PC-3 (cell line): ENCODE measurements at regions not wholly inside any gene's neighbourhood (a gene's known extent, or its start where the extent isn't known, plus 50 kb on each side); places are given as distances from the start of the nearest gene placed in this dataset.
A peak's percentile ranks its signal among the peaks of the same experiment; 100 is the strongest.

Experiments used
- ATAC-seq: fragments of 200-7000 bp; cut with Tn5 transposase; 2 replicates; pipeline ENCODE4 v1.9.1; 2020; ENCODE audit warnings: mild to moderate bottlenecking, moderate library complexity
- BruUV-seq: library from RNA; stranded (reverse); fragments of 400-500 nt; replicated peaks from 2 replicates; lab custom pipeline; 2021; lab: Mats Ljungman, UMichigan
- CTCF ChIA-PET: fragments of 300-600 bp; sonication (Branson Sonifier 250); formaldehyde crosslinking; loops from one replicate; lab custom pipeline; 2022; ENCODE audit warnings: antibody characterized with exemption; lab: Charles Lee
- POLR2A ChIA-PET: fragments of 300-600 bp; sonication (Branson Sonifier 250); formaldehyde crosslinking; loops from one replicate; lab custom pipeline; 2022; ENCODE audit warnings: antibody characterized with exemption; ENCODE audit not compliant: unreplicated experiment; lab: Charles Lee
- DNase-seq: peaks from one replicate; pipeline ENCODE4 v3.0.0-alpha.2; 2015
- H2AFZ ChIP-seq: fragments of 300-600 bp; sonication (generic); 2 replicates; pipeline ENCODE4 v1.6.0; 2016; ENCODE audit warnings: antibody characterized with exemption, low read length
- H3F3A ChIP-seq: fragments of 300-600 bp; sonication (generic); one replicate; pipeline ENCODE4 v1.6.0; 2017; ENCODE audit warnings: antibody characterized with exemption, low read length, control low read depth, mild to moderate bottlenecking; ENCODE audit not compliant: unreplicated experiment
- H3K27ac ChIP-seq: fragments of 300-600 bp; sonication (generic); 2 replicates; pipeline ENCODE4 v1.5.1; 2016; ENCODE audit warnings: mild to moderate bottlenecking, low read length
- H3K27me3 ChIP-seq: fragments of 300-600 bp; sonication (generic); 2 replicates; pipeline ENCODE4 v1.6.1; 2016; ENCODE audit warnings: low read length, mixed read lengths
- H3K36me3 ChIP-seq: fragments of 300-600 bp; sonication (generic); 2 replicates; pipeline ENCODE4 v1.6.1; 2016; ENCODE audit warnings: low read depth, mixed run types, low read length, mixed read lengths
- H3K4me1 ChIP-seq: fragments of 300-600 bp; sonication (generic); 2 replicates; pipeline ENCODE4 v1.5.1; 2016; ENCODE audit warnings: low read length; ENCODE audit not compliant: insufficient read depth
- H3K4me2 ChIP-seq: fragments of 300-600 bp; sonication (generic); 2 replicates; pipeline ENCODE4 v1.6.0; 2016; ENCODE audit warnings: low read length
- H3K4me3 ChIP-seq: fragments of 300-600 bp; sonication (generic); 2 replicates; pipeline ENCODE4 v1.5.1; 2016; ENCODE audit warnings: mild to moderate bottlenecking, low read length, mixed read lengths
- H3K79me2 ChIP-seq: fragments of 300-600 bp; sonication (generic); 2 replicates; pipeline ENCODE4 v1.6.1; 2017; ENCODE audit warnings: low read length, mixed read lengths
- H3K9ac ChIP-seq: fragments of 300-600 bp; sonication (generic); 2 replicates; pipeline ENCODE4 v1.6.0; 2016; ENCODE audit warnings: mild to moderate bottlenecking, low read length
- H3K9me2 ChIP-seq: fragments of 300-600 bp; sonication (generic); replicated peaks from 2 replicates; pipeline ENCODE4 v1.6.1; 2016; ENCODE audit warnings: mixed run types, low read length, mixed read lengths
- H3K9me3 ChIP-seq: fragments of 300-600 bp; sonication (generic); 2 replicates; pipeline ENCODE4 v1.6.1; 2016; ENCODE audit warnings: low read length, mixed read lengths
- H4K20me1 ChIP-seq: fragments of 300-600 bp; sonication (generic); 2 replicates; pipeline ENCODE4 v1.6.1; 2016; ENCODE audit warnings: low read length, mixed read lengths
- EZH2 ChIP-seq: fragments of 300-600 bp; sonication (generic); IDR thresholded peaks from one replicate; pipeline ENCODE4 v1.6.1; 2017; ENCODE audit warnings: antibody characterized with exemption, mild to moderate bottlenecking, low read length; ENCODE audit not compliant: unreplicated experiment
- EZH2phosphoT487 ChIP-seq: fragments of 300-600 bp; sonication (generic); IDR thresholded peaks from 2 replicates; pipeline ENCODE4 v1.6.1; 2018; ENCODE audit warnings: mild to moderate bottlenecking, antibody characterized with exemption, low read length, borderline replicate concordance
- intact Hi-C: fragments of 100-400 bp; cut with micrococcal nuclease; formaldehyde crosslinking; loops from 2 replicates; pipeline ENCODE4 v1.9.0; 2023
- TF ChIP-seq, protein P1 (sequence below): fragments of 300-600 bp; sonication (generic); conservative IDR thresholded peaks from 2 replicates; pipeline ENCODE4 v1.5.1; 2017; ENCODE audit warnings: antibody characterized with exemption, low read depth, mild to moderate bottlenecking, low read length

DNA sequence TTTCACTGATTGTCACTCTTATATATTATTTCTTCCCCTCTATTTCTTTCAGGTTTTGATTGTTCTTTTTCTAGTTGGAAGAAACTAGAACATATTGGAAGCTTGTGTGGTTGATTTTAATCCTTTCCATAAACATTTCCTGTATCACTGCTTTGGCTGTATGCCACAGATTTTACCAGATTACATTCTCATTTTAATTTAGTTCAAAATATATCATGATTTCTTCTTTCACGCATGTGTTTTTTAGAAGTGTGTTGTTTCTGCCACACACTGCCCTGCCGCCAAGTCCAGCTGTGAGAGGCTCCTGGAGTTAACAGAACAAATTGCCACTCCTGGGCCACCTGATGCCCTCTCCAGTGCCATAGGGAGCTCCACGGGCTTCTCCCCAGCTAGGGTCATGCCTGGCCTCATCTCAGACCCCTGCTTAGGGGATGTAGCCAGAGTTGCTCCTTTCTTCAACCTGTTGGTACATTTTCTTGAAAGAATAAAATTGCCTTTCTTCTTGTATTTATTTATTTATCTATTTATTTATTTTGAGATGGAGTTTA lies 206.2 kb upstream of the COPS8 start:
- TF ChIP-seq, protein P1, sequence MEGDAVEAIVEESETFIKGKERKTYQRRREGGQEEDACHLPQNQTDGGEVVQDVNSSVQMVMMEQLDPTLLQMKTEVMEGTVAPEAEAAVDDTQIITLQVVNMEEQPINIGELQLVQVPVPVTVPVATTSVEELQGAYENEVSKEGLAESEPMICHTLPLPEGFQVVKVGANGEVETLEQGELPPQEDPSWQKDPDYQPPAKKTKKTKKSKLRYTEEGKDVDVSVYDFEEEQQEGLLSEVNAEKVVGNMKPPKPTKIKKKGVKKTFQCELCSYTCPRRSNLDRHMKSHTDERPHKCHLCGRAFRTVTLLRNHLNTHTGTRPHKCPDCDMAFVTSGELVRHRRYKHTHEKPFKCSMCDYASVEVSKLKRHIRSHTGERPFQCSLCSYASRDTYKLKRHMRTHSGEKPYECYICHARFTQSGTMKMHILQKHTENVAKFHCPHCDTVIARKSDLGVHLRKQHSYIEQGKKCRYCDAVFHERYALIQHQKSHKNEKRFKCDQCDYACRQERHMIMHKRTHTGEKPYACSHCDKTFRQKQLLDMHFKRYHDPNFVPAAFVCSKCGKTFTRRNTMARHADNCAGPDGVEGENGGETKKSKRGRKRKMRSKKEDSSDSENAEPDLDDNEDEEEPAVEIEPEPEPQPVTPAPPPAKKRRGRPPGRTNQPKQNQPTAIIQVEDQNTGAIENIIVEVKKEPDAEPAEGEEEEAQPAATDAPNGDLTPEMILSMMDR, result no peak
- TF ChIP-seq EZH2, result no peak
- no peak for TF ChIP-seq EZH2phosphoT487
- Histone ChIP-seq H4K20me1 (no peaks in the 10 kb centered on the region), H2AFZ (no peak overlapping the region), H3K4me2 (no peak overlapping the region), H3K27me3 (no peaks in the 10 kb centered on the region), H3K36me3 (no peaks in the 10 kb centered on the region), H3K4me1 (peaks cover 19% of the 10 kb centered on the region), H3K9me3 (peaks cover 12% of the 10 kb centered on the region; the same call in 1 of the 2 replicates), H3K79me2 (no peaks in the 10 kb centered on the region), H3K27ac (no peak overlapping the region), H3F3A (no peaks in the 10 kb centered on the region), H3K9me2 (no peaks in the 10 kb centered on the region), H3K4me3 (no peak overlapping the region), H3K9ac (no peak overlapping the region)
- ChIA-PET CTCF (interaction anchor here (0.6 kb wide), 1 partner anchor 570 kb away, joined by 4 read pairs; no protein-coding TSS in a partner anchor), POLR2A (no interaction called here)
- BruUV-seq, result no TSS peak
- ATAC-seq, result no peak
- intact Hi-C loops, result loop anchor here (10.0 kb wide), 2 partner anchors 105 to 145 kb away; no protein-coding TSS in a partner anchor
- no peak for DNase-seq

DNA sequence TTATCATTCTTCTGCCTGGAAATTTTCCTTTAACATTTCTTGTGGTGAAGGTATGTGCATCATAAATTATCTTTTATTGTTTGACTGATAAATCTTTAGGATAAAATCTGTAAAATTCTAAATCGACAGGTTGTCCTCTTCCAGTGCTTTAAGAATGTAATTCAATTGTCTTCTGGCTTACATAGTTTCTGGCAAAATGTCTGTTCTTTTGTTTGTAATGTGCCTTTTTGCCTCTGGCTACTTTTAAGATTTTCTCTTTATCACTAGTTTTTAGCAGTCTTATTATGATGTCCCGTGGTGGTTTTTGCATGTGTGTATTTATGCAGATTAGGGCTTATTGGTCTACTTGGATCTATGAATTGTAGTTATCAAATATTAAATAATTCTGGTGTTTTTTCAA lies 203.6 kb upstream of the COPS8 start:
- no peaks in the 10 kb centered on the region for H3K36me3 ChIP-seq
- no peaks in the 10 kb centered on the region for H3K4me1 ChIP-seq
- H3F3A ChIP-seq, result no peaks in the 10 kb centered on the region
- intact Hi-C loops, result no loop called here
- H2AFZ ChIP-seq, result no peak overlapping the region
- CTCF ChIA-PET, result no interaction called here
- H3K27me3 ChIP-seq, result no peaks in the 10 kb centered on the region
- no peak for ATAC-seq
- no peaks in the 10 kb centered on the region for H4K20me1 ChIP-seq
- DNase-seq, result no peak
- POLR2A ChIA-PET, result no interaction called here
- no peak overlapping the region for H3K27ac ChIP-seq
- no peaks in the 10 kb centered on the region for H3K79me2 ChIP-seq
- no TSS peak for BruUV-seq
- no peak overlapping the region for H3K4me3 ChIP-seq
- no peaks in the 10 kb centered on the region for H3K9me2 ChIP-seq
- H3K9ac ChIP-seq, result no peak overlapping the region
- TF ChIP-seq EZH2phosphoT487 (no peak), EZH2 (no peak)
- TF ChIP-seq, protein P1, result no peak
- peaks cover 12% of the 10 kb centered on the region; the same call in 1 of the 2 replicates for H3K9me3 ChIP-seq
- H3K4me2 ChIP-seq, result no peak overlapping the region

DNA sequence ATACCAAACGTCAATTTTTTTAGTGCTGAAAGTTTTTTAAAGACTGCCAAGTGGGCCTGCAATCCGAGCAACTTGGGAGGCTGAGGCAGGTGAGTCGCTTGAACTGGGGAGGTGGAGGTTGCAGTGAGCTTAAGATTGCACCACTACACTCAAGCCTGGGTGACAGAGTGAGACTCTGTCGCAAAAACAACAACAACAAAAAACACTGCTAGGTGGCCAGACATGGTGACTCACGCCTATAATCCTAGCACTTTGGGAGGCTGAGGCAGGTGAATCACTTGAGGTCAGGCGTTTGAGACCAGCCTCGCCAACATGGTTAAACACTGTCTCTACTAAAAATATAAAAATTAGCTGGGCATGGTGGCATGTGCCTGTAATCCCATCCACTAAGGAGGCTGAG lies 202.8 kb upstream of the COPS8 start:
- ATAC-seq, result no peak
- no TSS peak for BruUV-seq
- H3K27me3 ChIP-seq, result no peaks in the 10 kb centered on the region

More for the DNA sequence above, 202.8 kb upstream of the COPS8 start:
- H3K27ac ChIP-seq, result no peak overlapping the region
- no peaks in the 10 kb centered on the region for H3F3A ChIP-seq
- H3K9me2 ChIP-seq, result no peaks in the 10 kb centered on the region
- peaks cover 12% of the 10 kb centered on the region; the same call in 1 of the 2 replicates for H3K9me3 ChIP-seq
- no peaks in the 10 kb centered on the region for H3K79me2 ChIP-seq
- H2AFZ ChIP-seq, result no peak overlapping the region
- no peaks in the 10 kb centered on the region for H3K4me1 ChIP-seq
- TF ChIP-seq EZH2 (no peak), EZH2phosphoT487 (no peak)
- TF ChIP-seq, protein P1, result no peak
- CTCF ChIA-PET, result no interaction called here
- no peaks in the 10 kb centered on the region for H4K20me1 ChIP-seq
- peak; percentile 17 for DNase-seq
- H3K9ac ChIP-seq, result no peak overlapping the region
- no peak overlapping the region for H3K4me2 ChIP-seq
- no peak overlapping the region for H3K4me3 ChIP-seq
- H3K36me3 ChIP-seq, result no peaks in the 10 kb centered on the region
- intact Hi-C loops, result no loop called here
- POLR2A ChIA-PET, result no interaction called here
